Fibroblast of mammary gland (primary cell): ENCODE measurements at regions not wholly inside any gene's neighbourhood (a gene's known extent, or its start where the extent isn't known, plus 50 kb on each side); places are given as distances from the start of the nearest gene placed in this dataset.

ENCODE experiments used
- DNase-seq: peaks from one replicate; pipeline ENCODE4 v3.0.0-alpha.2; 2010; ENCODE audit warnings: low read depth
- H3K4me3 ChIP-seq: 2 replicates; pipeline ENCODE4 v1.5.1; 2011; ENCODE audit warnings: low read depth, mild to moderate bottlenecking, low read length, moderate library complexity; ENCODE audit not compliant: control insufficient read depth
- CTCF ChIP-seq: conservative IDR thresholded peaks from 2 replicates; pipeline ENCODE4 v1.5.1; 2011; ENCODE audit warnings: low read depth, low read length, inconsistent platforms; ENCODE audit not compliant: control insufficient read depth, insufficient read depth

GRCh38 chr9:665296-665695 lies 176.2 kb upstream of the DMRT1 start:
- TF ChIP-seq CTCF = no peak
- no peak for DNase-seq
- H3K4me3 ChIP-seq = no peak overlapping the region

- no peak for TF ChIP-seq CTCF
- no peak overlapping the region for H3K4me3 ChIP-seq
- no peak for DNase-seq
Observed at GRCh38 chr9:671997-672396, 169.5 kb upstream of the DMRT1 start.

- no peak for TF ChIP-seq CTCF
- no peak for DNase-seq
- no peak overlapping the region for H3K4me3 ChIP-seq
Observed at GRCh38 chr9:672851-673250, 168.6 kb upstream of the DMRT1 start.

GRCh38 chr9:673264-673965 lies 168.1 kb upstream of the DMRT1 start:
- H3K4me3 ChIP-seq = no peak overlapping the region
- no peak for DNase-seq
- TF ChIP-seq CTCF = no peak

- TF ChIP-seq CTCF = no peak
- H3K4me3 ChIP-seq = no peak overlapping the region
- DNase-seq = no peak
Observed at GRCh38 chr9:673966-674526, 167.5 kb upstream of the DMRT1 start.

GRCh38 chr9:675697-676370 lies 165.7 kb upstream of the DMRT1 start:
- DNase-seq = no peak
- TF ChIP-seq CTCF = no peak
- H3K4me3 ChIP-seq = no peak overlapping the region
